ENCODE measurements at regions not wholly inside any gene's neighbourhood (a gene's known extent, or its start where the extent isn't known, plus 50 kb on each side); places are given as distances from the start of the nearest gene placed in this dataset.
A peak's percentile ranks its signal among the peaks of the same experiment; 100 is the strongest.

DNA sequence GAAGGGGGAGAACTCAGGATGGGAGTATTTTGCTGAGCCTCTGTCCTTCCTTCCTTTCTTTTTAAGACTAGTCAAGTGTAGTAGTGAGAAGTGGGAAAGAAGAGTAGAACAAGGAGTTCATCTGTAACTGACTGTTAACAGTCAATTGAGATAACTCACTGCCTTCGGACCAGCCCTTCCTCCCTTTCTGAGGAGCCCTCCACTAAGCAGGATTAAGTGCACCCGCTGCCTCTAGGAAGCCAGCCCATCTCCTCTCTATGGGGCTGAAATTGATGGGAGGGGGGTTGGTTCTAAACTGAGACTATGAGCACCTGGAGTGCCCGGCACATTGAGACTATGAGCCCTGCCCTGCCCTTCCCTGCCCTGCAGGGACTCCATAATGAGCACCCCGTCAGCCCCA, 72.7 kb upstream of the TINAGL1 start:
- DNase-seq (no peak), ATAC-seq (no peak), FAIRE-seq (no peak)
- H3K9me3 ChIP-seq: no peaks in the 10 kb centered on the region
- no peaks in the 10 kb centered on the region for H3K4me1 ChIP-seq
- TF ChIP-seq, protein P1, sequence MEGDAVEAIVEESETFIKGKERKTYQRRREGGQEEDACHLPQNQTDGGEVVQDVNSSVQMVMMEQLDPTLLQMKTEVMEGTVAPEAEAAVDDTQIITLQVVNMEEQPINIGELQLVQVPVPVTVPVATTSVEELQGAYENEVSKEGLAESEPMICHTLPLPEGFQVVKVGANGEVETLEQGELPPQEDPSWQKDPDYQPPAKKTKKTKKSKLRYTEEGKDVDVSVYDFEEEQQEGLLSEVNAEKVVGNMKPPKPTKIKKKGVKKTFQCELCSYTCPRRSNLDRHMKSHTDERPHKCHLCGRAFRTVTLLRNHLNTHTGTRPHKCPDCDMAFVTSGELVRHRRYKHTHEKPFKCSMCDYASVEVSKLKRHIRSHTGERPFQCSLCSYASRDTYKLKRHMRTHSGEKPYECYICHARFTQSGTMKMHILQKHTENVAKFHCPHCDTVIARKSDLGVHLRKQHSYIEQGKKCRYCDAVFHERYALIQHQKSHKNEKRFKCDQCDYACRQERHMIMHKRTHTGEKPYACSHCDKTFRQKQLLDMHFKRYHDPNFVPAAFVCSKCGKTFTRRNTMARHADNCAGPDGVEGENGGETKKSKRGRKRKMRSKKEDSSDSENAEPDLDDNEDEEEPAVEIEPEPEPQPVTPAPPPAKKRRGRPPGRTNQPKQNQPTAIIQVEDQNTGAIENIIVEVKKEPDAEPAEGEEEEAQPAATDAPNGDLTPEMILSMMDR (IDR thresholded peaks at IDR 0.05): no peak
- no peak overlapping the region for H3K4me3 ChIP-seq
- no peaks in the 10 kb centered on the region for H3K27me3 ChIP-seq
- no peak overlapping the region for H3K27ac ChIP-seq
- WGBS, 2 donors: 53 to 79% methylated on average over 4 of the region's 4 CpGs
- no peaks in the 10 kb centered on the region for H3K36me3 ChIP-seq
- intact Hi-C loops (cut with DNase I): no loop called here

DNA sequence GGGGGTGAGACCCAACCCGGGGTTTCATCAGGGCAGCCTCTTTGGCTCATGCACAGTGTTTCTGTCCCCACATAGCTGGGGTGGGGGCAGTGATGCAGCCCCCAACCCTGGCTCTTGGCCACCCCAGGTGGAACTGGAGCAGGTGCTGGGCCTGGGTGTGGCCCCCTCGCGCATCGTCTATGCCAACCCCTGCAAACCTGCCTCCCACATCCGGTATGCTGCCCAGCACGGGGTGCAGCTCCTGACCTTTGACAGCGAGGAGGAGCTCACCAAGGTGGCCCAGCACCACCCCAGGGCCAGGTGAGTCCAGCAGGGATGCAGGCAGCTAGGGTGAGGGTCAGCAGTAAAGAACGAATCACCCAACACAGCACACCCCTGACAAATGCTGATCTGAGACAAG, 72.3 kb upstream of the TINAGL1 start:
- WGBS, 2 donors: 64 to 83% methylated on average over 8 of the region's 8 CpGs

DNA sequence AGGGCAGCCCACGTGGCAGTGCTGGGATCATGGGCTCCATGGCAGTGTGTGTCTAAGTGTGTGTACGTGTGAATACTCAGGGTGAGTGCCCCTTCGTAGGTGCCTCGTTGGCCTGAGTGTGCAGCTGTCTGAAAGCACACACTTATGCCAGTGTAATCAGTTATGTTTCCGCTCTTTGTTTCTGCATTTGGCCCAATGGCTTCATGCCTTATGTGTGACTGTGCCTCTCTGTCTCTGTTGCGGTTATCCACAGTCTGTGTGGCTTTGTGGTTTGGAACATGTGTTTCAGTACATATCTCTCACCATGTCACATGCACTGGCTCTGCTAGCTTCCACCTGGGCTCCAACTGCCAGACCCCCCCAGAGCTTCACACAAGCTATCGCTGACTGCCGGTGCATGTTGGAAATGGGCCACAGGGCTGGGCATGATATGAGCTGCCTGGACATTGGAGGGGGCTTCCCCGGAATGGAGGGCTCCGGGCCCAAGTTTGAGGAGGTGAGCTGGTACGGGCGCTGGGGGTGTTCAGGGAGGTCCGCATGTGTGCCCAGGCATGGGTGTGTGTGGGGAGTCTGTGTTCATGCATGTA, 70.3 kb upstream of the TINAGL1 start:
- DNase-seq: no peak
- FAIRE-seq: no peak
- Histone ChIP-seq H3K27me3 (no peaks in the 10 kb centered on the region), H3K4me3 (no peak overlapping the region), H3K9me3 (no peaks in the 10 kb centered on the region), H3K27ac (no peak overlapping the region), H3K36me3 (no peaks in the 10 kb centered on the region), H3K4me1 (peaks cover 0 to 2% (median 0%) of the 10 kb centered on the region in 3 donors)
- ATAC-seq: peak in 1 of 4 donors; percentile 17
- TF ChIP-seq, protein P1 (IDR thresholded peaks at IDR 0.05): no peak
- WGBS, 2 donors: 62 to 78% methylated on average over 13 of the region's 13 CpGs
- intact Hi-C loops (cut with DNase I): no loop called here

More for the DNA sequence above, 72.3 kb upstream of the TINAGL1 start:
- Histone ChIP-seq H3K27ac (no peak overlapping the region), H3K9me3 (no peaks in the 10 kb centered on the region), H3K27me3 (no peaks in the 10 kb centered on the region), H3K36me3 (no peaks in the 10 kb centered on the region), H3K4me3 (no peak overlapping the region), H3K4me1 (no peaks in the 10 kb centered on the region)
- intact Hi-C loops (cut with DNase I): no loop called here
- no peak for FAIRE-seq
- TF ChIP-seq, protein P1 (IDR thresholded peaks at IDR 0.05): no peak
- no peak for DNase-seq
- ATAC-seq: no peak

DNA sequence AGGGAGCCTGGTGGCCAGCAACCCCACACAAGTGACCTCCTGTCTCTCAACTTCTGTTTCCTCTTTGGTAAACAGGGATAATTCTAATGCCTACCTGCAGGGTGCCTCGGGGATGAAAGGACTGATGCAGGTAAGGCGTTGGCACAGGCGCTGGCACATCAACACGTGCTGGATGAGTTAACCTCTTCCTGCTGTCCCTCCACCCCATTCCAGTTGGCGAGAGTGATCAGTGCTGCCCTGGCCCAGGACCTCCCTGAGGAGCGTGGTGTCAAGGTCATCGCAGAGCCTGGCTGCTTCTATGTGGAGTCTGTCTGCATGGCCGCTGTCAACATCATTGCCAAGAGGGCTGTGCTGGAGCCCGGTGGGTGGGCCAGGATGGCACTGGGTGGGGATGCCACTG, 69.1 kb upstream of the TINAGL1 start:
- intact Hi-C loops (cut with DNase I): no loop called here
- Histone ChIP-seq H3K4me1 (peaks cover 0 to 2% (median 0%) of the 10 kb centered on the region in 3 donors), H3K4me3 (no peak overlapping the region), H3K36me3 (no peaks in the 10 kb centered on the region), H3K27me3 (no peaks in the 10 kb centered on the region), H3K9me3 (no peaks in the 10 kb centered on the region), H3K27ac (no peak overlapping the region)
- FAIRE-seq (no peak), DNase-seq (no peak), ATAC-seq (no peak)
- TF ChIP-seq, protein P1 (IDR thresholded peaks at IDR 0.05): no peak
- 65 to 80% methylated on average over 9 of the region's 9 CpGs for WGBS, 2 donors

DNA sequence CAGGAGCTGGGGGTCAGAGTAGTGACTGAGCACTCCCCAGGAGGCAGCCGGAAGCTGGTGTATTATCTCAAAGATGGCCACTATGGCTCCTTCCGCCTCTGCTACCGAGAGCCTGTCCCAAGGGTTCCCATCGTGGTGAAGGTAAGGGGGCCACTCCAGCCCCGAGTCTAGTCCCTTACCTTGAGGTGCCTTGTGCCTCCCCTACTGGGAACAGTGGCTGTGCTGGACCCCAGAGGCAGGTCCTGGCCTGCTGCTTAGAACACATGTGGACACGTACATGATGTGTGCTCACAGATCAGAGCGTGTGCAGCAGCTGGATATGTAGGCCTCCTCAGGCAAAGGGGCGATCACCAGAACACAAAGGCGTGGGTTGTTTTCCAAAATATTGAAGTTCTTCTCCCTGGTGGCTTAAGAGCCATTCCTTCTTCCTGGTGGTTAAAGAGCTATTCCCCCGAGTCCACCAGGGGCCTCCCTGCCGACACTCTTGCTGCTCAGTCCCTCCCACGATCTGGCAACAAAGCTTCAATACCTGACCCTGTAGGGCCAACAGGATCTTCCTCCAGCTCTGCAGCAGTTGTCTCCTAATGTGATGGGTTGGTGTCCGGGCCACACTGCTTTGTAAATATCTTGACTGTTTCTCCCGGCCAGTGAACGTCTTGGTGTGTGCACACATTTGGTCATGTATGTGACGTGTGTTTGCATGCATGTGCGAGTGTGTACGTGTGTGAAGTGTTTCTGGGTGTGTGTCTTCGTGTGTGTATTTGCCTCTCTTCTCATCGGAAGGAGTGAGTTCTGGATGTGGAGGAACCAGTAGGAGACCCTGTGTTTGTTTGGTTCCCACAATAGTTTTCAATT, 68.4 kb upstream of the TINAGL1 start:
- ATAC-seq (no peak), FAIRE-seq (no peak), DNase-seq (no peak)
- H3K9me3 ChIP-seq: no peaks in the 10 kb centered on the region
- H3K4me1 ChIP-seq: peaks cover 0 to 2% (median 0%) of the 10 kb centered on the region in 3 donors
- no peaks in the 10 kb centered on the region for H3K27me3 ChIP-seq
- H3K4me3 ChIP-seq: no peak overlapping the region
- H3K27ac ChIP-seq: no peak overlapping the region
- no peaks in the 10 kb centered on the region for H3K36me3 ChIP-seq
- WGBS, 2 donors: 73 to 84% methylated on average over 20 of the region's 20 CpGs
- intact Hi-C loops (cut with DNase I): no loop called here
- TF ChIP-seq, protein P1 (IDR thresholded peaks at IDR 0.05): no peak
